ENCODE measurements at regions not wholly inside any gene's neighbourhood (a gene's known extent, or its start where the extent isn't known, plus 50 kb on each side); places are given as distances from the start of the nearest gene placed in this dataset.

DNA sequence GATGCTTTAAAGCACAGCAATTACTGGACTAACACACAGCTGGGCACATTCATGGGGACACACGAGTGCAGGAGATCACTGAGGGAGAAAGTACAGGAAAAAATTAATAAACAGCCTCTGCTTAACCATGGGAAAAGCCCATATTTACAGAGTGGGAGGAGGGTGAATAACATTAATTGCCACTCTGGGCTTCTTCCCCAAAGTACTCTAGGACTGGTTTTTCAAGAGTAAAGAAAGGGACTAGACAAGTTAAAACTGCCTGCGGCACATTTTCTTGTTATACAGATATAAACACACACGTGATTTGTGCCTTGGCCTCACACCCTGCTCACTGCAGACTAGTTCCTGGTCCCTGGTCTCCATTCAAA, 179.7 kb upstream of the TET2 start:
- TF ChIP-seq CTCF (IDR thresholded peaks at IDR 0.05) (no peak), POLR2A (IDR thresholded peaks at IDR 0.05) (no peak)
